GM19467 (cell line): ENCODE measurements at regions not wholly inside any gene's neighbourhood (a gene's known extent, or its start where the extent isn't known, plus 50 kb on each side); places are given as distances from the start of the nearest gene placed in this dataset.

Experiments
- ATAC-seq: cut with Tn5 transposase; IDR thresholded peaks from one replicate; pipeline ENCODE4 v1.9.1; 2021; ENCODE audit warnings: mild to moderate bottlenecking, moderate library complexity; ENCODE audit not compliant: unreplicated experiment

GRCh38 chr4:152100379-152101201 is 339.8 kb upstream of the GATB start:
- peak; percentile 60 for ATAC-seq

GRCh38 chr4:152099981-152100378 is 339.2 kb upstream of the GATB start:
- ATAC-seq, result no peak

- no peak for ATAC-seq
Observed at GRCh38 chr4:152099555-152099954, 338.7 kb upstream of the GATB start.

DNA sequence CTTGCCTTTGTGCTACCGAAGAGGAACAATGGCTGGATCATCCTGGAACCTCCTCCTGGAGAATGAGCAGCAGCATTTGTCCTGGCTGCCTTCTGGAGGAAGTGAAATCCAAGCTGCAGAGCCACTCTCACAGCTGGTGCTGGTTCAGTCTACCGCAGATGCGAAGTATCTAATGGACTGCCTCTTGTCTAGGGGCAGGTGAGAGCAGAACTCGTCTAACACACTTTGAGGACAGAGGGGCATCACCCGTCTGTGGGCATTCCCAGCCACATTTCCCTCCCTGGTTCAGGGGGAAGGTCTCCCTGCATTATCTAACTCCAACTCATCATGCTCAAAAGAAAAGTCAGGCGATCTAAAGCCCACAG is 338.2 kb upstream of the GATB start:
- ATAC-seq, result no peak

DNA sequence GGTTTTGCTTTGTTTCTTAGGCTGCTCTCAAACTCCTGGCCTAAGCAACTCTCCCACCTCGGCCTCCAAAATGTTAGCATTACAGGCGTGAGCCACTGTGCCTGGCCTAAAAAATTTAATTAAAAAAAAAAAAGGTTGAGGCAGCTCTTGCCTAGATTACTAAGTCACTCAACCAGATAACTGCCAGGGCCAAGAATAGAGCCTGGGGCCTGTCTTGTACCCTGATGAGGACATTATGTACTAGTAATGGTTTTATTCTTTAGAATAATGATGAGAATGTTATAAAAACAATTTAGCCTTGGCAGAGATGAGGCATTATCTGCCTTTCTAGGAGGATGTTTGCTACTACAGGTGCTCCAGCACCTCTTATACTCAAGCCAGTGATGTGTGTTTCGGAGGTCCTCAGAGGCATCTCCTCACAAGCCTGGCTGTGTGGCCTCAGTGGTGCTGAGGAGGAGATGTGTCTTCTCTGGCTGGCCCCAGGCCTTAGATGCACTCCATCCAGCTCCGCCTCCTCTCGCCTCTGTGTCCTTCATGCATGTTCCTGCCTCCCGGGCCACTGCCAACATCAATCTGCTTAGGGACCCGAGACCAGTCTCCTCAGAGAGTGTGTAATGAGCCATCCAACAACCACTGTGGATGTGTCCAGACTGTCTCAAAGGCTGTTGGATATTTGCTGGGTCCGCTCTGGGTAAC is 337.7 kb upstream of the GATB start:
- ATAC-seq, result no peak

DNA sequence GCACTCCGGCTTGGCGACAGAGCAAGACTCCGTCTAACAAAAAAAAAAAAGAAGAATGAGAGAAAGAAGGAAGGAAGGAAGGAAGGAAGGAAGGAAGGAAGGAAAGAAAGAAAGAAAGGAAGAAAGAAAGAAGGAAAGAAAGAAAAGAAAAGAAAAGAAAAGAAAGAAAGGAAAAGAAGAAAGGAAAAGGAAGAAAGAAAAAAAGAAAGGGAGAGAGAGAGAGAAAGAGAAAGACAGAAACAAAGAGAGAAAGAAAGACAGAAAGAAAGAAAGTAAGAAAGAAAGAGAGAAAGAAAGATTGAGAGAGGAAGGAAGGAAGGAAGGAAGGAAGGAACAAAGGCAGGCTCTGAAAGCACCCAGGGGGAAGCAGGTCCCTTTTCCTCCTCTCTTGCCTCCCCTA is 336.6 kb upstream of the GATB start:
- no peak for ATAC-seq

DNA sequence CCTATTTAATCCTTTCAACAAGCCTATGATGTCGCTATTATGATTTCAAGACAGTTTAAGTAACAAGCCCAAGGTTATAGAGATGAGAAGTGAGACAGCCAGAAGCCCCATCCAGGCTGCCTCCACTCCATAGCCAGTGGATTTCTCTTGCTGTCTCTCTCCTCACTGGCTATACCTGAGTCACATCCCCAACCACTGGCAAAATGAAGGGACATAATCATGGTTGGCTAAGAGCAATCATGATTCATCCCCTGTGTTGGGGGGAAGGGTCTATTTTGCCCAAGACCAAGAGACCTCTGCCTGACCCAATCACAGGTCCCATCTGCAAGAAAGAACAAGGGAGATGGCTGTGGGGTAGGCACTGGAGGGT is 334.9 kb upstream of the GATB start:
- no peak for ATAC-seq

- no peak for ATAC-seq
Observed at GRCh38 chr4:152094970-152095700, 334.3 kb upstream of the GATB start.

DNA sequence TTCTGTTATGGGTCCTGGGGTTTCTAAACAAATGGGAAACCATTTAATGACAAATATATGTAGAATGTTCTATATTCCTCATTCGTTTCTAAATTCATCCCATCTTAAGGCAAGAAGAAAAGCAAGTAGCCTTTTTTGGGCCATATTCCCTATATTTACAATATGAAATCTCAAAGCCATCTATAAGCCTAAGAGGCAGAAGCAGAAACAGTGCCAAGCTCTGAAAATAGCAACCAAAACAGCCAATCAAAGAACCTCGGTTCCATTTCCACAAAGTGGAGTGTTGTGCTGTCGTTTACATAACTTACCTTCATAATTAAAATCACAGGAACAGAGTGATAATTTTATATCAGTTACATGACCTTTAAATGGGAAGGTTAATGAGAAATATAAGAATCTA is 330.6 kb upstream of the GATB start:
- no peak for ATAC-seq

- ATAC-seq, result no peak
Observed at GRCh38 chr4:152090543-152090942, 329.7 kb upstream of the GATB start.

DNA sequence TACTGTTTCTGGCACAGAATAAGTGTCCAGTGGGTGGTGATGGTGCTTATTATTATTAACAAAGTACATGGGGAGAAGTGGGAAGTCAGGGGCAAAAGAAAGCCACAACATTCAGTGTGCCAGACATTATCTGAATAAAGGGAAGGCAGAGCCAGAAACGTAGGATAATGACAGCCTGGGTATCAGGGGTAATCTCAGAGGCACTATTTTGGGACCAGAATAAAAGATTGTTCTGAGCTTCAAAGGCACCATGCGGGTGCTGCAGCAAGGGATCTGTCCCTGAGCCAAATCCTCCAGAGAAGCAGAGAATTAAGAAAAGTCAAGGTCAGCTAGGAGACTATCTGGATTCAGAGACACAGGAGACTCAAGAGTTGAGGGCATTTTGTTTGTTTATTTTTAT is 328.8 kb upstream of the GATB start:
- no peak for ATAC-seq

DNA sequence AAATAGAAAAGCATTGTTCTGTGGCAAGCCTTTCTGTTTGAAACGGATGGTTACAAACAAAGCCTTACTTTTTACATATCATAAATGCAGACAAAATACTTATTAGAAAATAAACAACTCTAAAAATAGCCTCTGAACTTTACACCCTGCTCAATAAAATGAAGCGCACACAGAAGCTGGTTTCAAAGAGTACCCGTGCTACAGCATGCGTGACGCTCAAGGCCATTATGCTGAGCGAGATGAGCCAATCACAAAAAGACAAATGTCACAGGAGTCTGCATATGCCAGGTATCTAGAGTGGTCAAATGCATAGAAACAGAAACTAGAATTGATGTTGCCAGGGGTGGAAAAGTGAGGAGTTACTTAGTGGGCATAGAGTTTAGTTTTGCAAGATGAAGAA is 326.5 kb upstream of the GATB start:
- no peak for ATAC-seq

- ATAC-seq, result no peak
Observed at GRCh38 chr4:152085657-152086056, 324.9 kb upstream of the GATB start.

DNA sequence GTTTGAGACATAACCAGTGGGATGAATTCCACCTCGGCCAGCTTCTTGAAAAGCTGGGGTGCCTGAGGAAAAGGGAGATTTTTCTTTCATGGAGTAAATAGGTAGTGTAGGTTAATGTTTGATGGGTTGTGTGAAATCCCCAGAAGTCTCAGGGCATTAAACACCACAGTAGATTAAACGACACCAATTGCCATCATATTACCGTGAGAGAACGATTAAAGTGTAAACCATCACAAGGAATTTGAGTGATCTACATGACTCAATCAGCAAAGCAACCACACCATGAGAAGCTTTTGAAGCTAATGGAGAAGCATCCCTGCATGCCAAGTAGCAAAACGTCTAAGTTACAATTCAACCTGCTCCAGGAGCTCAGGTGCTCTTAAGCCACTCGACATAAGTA is 322.5 kb upstream of the GATB start:
- ATAC-seq, result no peak

GRCh38 chr4:152081024-152081423 is 320.2 kb upstream of the GATB start:
- peak; percentile 77 for ATAC-seq

DNA sequence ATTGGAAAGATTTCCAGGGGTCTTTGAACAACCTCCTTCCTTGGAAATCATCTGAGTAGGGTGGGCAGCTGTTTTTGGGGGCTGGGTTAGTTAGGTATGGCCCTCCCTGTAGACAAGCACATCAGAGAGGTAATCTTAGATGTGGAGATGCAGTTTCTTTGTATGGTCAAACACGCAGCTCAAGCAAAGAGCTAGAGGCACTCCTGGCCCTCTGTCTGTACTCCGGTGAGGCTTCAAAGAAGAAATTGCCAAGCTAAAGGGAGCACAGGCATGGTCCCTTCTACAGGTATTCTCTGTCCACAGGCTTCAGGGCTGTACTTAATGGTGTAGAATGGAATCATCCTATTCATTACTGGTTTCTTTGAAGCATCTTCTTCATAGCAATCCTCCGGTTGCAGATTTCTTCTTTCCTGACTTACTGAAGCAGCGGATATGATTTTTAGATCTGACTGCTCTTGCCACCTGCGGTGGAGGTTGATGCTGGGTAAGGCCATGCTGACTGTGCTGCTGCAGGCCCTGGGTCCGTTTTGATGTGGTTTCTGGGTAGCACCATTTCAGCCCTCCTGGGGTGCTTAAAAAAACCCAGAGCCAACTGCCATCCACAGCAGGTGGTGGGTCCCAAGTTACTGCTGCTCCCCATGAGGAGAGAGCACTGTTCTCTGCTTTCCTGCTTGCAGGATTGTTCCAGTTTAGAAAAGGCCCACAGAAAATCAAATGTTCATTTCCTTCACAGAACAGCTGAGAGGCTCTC is 318.9 kb upstream of the GATB start:
- ATAC-seq, result no peak

GRCh38 chr4:152079079-152079478 is 318.3 kb upstream of the GATB start:
- no peak for ATAC-seq

GRCh38 chr4:152077582-152077981 is 316.8 kb upstream of the GATB start:
- no peak for ATAC-seq

- ATAC-seq, result no peak
Observed at GRCh38 chr4:152075253-152075928, 314.6 kb upstream of the GATB start.

- ATAC-seq, result no peak
Observed at GRCh38 chr4:152074573-152074972, 313.8 kb upstream of the GATB start.

DNA sequence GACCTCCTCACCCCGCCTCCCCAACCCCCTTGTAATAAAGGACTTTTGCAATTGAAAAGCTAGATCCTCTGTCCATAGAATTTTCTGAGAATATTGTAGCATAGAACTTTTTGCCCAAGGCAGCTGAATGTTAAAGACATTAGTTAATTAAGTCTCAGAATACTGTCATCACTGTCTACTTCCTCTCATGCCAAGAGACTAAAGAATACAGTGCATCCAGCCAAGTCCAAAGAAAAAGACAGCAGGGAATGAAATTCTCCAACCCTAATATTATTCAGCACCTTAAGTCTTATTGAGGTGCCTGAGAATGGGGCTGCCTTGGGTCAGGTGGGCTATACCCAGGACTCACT is 313.3 kb upstream of the GATB start:
- no peak for ATAC-seq
